ENCODE measurements at regions not wholly inside any gene's neighbourhood (a gene's known extent, or its start where the extent isn't known, plus 50 kb on each side); places are given as distances from the start of the nearest gene placed in this dataset.

- TF ChIP-seq POLR2A (IDR thresholded peaks at IDR 0.05; ENCODE audit: control extremely low read depth in 1 of 2, low read depth in 2 of 2, low read length in 2 of 2) (no peak), CTCF (IDR thresholded peaks at IDR 0.05; ENCODE audit: control extremely low read depth in 1 of 3, insufficient read depth in 1 of 3, low read depth in 1 of 3, low read length in 3 of 3) (no peak), POLR2AphosphoS5 (IDR thresholded peaks at IDR 0.05; ENCODE audit: low read depth, low read length) (no peak), EZH2 (IDR thresholded peaks at IDR 0.05; ENCODE audit: low read depth, low read length, severe bottlenecking) (no peak), JUN (IDR thresholded peaks at IDR 0.05; ENCODE audit: low read depth, low read length) (no peak), BCL11A (IDR thresholded peaks at IDR 0.05; ENCODE audit: low read depth in 2 of 2, low read length in 2 of 2) (no peak), YY1 (IDR thresholded peaks at IDR 0.05; ENCODE audit: low read depth, low read length) (no peak), CHD2 (IDR thresholded peaks at IDR 0.05; ENCODE audit: low read length) (no peak)
These were observed 298.8 kb upstream of the FERMT1 start for GRCh38 chr20:6421321-6422248.
